ENCODE measurements at regions not wholly inside any gene's neighbourhood (a gene's known extent, or its start where the extent isn't known, plus 50 kb on each side); places are given as distances from the start of the nearest gene placed in this dataset.

DNA sequence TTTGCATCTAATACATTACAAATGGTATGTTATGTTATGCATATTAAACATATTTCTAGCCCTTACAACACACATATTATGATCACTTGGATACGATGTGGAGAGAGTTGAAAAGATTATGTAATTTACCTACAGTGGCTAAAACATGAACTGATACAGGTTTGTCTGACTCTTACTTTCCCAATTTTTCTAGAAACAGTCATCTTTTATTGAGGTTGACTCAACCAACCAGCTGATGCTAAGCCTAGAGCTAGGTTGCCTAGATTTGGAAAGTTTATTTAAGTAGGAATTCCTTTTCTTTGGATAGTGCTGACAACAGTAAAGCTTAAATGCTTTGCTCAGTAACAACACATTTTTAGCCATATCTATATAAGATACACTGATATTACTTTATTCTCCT, 1215.1 kb downstream of the ADGRL3 start:
- no peak for DNase-seq

DNA sequence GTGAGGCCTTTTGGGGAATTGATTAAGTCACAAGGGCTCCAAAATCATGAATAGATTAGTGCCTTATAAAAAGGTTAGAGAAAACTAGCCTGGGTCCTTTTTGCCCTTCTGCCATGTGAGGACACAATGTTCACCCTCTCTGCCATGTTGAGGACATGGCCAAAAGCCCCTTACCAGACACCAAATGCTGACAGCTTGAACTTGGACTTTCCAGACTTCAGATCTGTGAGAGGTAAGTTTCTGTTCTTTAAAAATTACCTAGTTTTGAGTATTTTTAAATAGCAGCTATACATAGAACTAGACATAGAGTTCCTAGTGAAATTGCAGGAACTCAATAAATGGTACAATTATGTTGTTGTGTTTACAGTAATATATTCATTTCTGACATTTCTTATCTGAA, 1214.4 kb downstream of the ADGRL3 start:
- no peak for DNase-seq

DNA sequence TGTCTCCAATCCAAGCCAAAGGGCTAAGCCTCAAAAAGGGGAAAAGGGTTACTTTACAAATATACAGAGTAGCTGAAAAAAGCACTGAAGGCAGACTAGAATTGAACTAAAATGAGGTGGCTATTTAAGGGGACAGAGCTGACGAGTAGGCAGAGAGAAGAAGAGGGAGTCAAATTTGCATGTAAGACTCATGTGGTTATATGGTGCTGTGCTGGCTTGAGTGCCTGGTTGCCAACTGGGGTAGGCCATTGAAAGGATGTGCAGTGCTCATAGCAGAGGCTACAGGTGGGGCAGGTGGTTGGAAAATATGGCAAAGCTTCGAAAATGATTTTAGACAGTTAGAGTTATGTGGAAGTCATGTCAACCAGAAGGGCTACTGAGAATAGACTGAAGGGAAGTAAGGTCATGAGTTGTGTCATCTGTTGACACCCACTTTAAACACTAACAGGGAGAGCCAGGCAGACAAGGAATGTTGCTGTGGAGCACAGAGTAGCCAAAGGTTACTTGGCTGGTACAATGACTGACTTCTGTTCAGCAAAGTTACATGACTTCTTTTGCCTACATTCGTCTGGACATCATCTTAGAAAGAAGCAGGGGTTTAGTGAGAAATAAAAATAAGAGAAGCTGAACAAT, 1210.4 kb downstream of the ADGRL3 start:
- no peak for DNase-seq

DNA sequence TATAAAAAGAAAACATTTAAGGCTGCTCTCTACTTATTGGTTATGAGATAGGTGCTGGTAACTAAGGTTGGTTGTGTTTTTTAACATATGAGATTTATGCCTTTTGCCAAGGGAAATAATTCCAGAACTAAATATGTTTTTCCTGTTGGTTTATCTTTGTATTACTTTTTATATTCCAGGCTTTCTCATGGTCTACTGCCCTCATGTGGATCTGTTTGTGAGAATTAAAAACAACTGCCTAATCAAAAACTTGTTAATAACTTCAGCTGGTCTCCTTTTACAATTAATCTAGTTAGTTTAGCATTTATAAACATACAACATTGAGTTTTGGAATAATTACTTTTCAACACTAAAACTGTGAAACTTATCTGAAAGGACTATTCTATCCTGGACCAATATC, 1208.3 kb downstream of the ADGRL3 start:
- no peak for DNase-seq

DNA sequence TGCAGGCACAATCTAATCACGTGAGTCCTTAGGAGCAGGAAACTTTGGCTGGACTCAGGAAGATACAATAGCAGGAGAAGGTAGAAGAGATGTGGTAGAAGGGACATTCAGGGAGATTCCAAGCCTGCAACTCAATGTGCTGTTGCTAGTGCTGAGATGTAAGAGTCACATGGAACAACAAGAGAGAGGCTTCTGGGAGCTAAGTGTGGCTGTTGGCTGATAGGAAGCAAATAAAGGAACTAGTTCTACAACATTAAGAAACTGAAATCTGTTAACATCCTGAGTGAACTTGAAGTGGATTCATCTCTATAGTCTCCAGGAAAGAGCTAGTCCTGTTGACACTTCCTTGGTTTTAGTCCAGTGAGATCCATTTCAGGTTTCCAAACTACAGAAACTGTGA, 1207.4 kb downstream of the ADGRL3 start:
- no peak for DNase-seq

DNA sequence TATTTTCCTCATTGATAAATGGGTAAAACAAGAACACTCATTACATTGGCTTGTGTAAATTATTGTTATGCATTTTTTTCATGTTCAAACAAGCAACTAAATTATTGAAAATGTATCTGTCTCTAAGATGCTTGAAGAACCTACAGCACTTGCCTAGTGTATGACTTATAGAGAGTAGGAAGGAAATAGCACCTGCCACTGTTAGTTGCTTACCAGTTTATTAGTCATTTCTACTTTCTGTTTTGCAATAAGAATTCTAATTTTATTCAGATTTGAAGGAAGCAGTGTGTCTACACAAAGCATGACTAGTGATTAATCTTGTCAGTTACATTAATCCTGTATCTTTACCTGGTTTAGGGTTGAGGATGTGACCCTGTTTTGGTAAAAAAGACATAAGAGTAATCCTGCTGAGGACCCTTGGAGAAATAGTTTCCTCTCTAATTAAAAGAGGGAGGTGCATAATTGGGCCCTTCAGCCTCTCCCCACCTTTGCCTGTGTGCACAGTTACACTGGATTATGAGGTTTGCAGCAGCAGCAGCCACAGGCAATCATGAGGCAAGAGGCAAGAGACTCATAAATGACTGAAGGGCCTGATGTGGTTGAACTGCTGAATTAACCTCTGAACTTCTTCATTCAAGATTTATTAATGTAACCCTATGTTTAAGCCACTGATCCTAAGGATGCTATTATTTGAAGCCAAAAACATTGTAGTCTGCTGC, 1202.1 kb downstream of the ADGRL3 start:
- no peak for DNase-seq

DNA sequence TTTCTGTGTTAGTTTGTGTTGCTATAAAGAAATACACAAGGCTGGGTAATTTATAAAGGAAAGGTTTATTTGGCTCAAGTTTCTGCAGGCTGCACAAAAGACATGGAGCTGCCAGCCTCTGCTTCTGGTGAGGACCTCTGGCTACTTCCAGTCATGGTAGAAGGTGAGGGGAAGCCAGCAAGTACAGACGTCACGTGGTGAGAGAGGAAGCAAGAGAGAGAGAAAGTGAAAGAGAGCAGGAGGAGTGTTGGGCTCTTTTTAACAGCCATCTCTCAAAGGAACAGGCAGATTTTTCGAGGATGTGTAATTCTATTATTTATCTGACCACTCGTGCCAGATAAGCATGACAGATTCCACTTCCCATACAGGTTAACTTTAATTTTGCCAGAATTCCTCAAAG, 1199.1 kb downstream of the ADGRL3 start:
- DNase-seq = no peak

DNA sequence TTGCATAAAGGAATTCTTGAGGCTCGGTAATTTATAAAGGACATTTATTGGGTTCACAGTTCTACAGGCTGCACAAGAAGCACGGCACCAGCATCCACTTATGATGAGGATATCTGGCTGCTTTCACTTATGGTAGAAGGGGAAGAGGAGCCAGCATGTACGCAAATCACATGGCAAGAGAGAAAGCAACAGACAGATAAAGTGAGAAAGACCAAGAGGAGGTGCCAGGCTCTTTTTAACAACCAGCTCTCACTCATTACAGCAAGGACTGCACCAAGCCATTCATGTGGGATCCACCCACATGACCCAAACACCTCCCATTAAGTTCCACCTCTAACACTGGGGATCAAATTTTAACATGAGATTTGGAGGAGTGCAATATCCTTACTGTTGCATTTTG, 1198.2 kb downstream of the ADGRL3 start:
- no peak for DNase-seq

DNA sequence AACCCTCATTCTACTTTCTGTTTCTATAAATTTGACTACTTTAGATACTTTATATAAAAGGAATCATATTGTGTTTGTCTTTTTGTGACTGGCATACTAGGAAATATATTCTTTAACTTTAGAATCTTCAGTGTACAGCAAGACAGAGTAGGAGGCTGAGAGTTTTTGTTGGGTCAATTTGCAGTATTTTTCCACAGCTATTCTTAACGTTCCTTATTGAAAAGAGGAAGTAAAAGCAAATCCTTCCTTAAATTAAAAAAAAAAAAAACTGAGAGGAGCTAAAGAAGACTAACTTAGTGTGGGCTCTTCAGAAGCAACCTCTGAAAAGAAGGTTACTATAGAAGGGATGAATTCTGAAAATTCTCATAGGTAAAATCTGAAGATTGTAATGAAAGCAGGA, 1194.6 kb downstream of the ADGRL3 start:
- no peak for DNase-seq

DNA sequence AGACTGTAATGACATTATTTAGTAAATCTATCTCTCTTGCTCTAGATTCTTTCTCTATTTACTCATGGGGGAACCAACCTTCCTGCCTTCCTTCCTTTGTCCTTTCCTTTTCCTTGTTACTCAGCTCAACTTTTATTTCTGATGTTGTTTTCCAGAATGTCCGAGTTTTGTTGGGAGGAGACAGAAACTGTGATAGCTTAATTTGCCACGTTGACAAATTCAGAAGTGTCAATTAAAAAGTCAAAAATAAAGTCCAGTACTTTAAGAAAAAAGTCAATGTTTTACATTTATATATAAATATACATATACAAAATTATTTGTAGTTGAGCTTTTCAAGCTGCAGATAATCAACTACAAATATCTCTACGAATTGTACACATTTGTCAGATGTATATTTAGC, 1187.7 kb downstream of the ADGRL3 start:
- DNase-seq = no peak

DNA sequence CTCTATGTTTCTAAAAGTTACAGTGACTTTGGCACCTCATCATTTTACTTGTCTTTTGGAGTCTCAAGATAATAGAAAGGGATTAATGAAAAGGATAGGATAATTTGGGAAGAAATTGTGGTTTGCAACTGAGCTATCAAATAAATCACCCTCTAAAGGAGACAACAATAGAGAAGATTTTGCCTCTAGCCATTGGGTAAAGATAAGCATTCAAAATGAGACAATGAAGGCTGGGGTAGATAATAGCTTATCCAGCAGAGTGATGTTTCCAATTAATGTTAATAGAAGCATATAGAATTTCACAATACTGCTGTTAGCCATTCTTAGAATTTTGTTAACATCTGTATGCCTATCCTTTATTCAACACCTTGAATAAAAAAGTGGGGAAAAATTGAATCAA, 1177.6 kb downstream of the ADGRL3 start:
- DNase-seq = no peak

DNA sequence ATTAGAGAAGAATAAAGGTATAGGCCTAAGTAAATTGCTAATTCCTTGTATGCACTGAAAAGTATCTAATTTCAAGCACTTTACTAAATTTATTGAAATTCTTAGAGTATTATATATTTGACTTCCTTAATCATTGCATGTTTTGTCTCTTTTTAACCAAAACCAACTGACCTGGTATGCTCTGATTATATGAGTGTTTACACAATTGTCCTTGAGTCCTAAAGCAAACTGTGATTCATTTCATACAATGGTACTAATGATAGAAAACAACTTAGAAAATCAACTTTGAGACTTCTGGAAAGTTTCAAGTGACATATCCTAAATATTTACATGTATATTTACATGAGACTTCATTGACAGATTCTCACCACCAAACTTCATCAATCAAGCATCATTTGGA, 1177.1 kb downstream of the ADGRL3 start:
- DNase-seq = no peak

DNA sequence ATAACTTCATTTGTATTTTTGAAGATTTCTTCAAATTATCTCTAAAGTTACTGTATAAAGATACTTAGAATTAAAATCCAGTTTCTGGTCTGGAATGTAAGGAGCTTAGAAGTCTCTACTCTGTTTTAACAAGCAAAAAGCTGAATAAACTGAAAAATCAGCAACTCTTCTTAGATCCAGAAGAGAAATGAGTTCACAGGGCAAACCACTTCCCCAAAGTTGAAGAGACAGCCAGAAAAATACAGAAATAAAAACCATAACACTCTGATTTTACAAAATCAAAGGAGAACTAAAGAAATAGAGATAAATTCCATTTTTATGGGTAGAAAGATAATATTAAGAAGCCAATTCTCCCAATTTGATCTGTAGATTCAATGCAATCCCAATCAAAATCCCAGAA, 1166.8 kb downstream of the ADGRL3 start:
- DNase-seq = no peak

DNA sequence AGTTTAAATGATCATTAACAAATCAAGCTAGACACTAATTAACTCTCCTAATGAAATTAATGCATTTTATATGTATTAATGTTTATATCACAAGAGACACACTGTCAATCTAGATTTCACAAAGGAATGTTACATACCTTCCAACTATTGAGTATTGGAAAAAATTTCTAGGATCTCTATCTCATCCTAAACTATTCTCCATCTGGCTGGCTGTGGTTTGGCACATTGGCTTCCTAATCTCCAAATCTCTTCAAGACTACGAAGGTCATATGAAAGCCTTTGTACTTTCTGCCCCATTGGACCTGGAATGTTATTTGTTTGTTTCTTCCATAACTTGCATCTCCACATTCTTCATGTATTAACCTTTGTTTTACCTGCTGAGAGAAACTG, 1160.0 kb downstream of the ADGRL3 start:
- no peak for DNase-seq

DNA sequence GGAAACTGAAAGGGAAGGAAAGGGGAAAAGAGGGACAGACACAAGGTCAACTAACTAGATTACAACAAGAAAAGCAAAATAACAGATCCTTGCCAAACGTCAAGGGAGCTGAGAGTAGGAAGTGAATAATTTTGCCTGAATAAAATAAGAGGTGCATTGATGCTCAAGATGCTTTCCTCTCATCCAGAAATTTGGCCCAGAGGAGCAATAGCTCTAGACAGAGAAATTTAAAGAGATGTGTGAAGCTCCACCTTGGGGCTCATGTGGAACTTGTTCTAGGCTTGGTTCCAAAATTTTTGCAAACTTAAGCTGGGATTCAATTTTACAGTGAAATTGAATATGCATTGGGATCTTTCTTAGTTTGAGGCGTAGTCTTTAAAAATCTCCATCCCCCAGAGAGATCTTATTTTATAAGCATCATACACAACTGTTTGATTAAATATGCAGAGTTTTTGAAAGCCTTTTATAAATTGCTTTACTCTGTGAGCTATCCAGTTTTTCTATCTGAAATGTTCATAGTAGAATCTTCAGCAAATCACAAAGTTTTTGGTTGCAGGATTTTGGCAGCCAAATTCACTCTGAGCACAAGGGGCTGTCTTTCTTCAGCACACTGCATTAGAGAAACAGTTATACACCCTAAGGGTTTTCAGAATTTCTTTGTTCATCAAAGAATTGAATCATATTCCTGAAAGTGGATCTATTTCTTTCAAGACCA, 1159.5 kb downstream of the ADGRL3 start:
- DNase-seq = no peak

DNA sequence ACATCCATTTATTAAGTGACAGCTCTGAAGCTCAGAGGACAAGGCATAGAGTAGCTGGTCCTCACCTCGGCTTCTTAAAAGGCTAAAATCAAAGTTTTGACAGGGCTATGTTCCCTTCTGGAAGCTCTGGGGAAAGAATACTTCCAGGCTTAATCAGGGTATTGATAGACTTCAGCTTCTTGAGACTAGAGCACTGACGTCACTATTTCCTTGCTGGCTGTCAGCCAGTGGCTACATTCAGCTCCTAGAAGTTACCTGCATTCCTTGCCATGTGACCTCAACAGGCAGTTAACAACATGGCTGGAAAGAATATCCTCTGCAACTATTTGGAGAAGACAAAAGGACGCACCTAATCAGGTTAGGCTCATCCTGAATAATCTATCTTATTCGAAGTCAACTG, 1144.8 kb downstream of the ADGRL3 start:
- no peak for DNase-seq

DNA sequence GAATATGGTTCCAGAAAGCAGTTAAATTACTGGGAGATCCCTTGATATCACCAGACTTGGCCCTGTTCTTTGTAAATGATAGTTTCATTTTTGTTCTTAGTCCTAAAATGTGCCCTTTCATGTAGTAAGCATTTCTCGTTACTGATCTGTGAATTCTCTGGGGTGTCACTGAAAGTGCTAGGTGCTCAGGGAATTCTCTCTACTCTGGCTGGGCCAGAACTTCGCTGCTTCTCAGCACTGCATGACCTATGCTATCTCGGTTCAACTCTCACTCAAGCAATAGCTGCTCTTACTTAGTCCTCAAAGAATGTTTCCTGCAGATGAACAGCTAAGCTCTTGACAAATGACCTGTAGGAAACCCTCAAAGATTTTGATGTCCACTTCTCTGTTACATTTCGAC, 1144.3 kb downstream of the ADGRL3 start:
- no peak for DNase-seq

DNA sequence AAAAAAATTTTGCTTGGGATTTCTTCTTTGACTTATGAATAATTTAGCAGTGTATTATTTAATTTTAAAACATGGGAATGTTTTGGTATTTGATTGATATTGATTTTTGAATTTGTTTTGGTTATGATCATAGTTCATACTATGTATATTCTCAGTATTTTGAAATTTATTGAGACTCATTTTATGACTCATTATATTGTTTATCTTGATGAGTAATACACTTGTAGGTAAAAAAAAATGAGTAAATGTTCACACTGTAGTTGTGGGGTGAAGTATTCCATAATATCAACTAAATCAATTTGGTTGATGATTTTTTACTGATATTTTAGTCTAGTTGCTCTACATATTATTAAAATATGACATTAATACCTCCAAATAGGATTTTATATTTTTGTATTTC, 1142.2 kb downstream of the ADGRL3 start:
- no peak for DNase-seq

DNA sequence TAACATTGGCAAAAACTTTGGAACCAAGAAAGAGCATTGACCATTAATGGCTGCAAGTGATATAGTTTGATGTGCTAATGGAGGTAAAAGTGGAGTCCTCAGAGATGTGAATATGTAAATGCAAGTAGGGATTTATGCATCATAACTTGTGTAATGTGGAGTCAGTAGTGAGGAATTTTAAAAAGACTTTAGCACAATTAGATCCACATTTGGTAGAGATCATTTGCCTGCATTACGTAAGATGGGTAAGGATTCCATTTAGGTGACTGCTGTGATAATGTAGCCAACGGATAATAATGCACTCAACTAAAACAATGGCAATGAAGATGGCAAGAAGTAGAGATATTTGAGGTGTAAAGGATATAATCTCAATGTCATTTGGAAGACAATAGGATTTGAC, 1128.4 kb downstream of the ADGRL3 start:
- DNase-seq = no peak

DNA sequence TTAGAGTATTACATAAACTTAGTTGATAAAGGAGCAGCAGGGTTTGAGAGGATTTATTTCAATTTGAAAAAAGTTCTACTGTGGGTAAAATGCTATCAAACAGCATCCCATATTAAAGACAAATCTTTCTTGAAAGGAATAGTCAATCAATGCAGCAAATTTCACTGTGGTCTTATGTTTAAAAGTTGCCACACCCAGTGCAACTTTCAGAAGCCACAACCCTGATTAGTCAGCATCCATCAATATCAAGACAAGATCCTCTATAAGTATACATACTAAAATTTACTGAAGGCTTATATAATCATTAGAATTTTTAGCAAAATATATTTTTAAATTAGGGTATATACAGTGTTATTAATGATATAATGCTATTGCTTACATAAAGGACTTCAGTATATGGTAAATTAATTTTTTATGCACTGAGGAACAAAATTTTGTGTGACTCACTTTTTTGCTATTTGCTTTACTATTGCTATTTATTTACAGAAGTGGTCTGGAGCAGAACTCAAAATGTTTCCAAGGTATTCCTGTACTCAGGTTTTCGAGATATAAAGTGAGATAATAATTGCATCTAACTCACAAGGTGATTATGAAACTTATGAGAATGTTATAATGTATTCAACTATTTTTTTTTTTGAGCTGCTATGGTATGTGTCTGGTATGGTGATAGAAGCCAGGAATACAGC, 1127.6 kb downstream of the ADGRL3 start:
- no peak for DNase-seq

DNA sequence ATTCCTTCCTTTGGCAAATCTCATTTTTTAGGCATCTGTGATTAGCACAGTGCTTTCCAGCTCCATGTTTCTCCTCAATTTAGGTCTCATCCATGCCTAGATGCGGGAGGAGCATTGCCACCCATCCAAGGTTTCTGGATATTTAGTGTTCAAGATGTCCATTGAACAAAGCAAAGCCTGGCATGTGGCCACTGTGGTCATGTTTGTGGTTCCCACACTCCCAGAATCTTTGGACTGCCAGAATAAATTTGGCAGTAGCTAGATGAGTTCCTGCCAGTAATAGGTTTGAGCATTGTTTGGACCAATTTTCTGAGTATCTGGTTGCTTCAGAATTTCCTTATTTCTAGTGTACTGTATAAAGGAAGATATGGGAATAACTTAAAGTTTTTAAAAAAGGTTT, 1124.1 kb downstream of the ADGRL3 start:
- DNase-seq = no peak

DNA sequence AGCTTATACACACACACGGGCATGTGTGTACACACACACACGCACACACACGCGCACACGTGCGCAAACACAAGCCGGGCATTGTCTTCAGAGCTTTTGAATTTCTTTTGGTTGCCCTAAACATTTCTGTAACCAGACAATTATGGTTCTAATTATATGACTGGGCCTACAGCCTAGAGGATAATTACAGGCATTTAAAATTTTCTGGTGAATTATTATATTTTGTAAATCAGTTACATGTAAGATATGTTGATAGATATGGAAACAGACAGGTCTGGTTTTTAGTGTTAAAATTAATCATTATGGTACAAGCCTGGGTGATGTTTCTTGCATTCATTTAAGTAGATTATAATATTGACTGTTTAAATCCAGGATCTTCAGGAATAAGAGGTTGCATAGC, 1120.5 kb downstream of the ADGRL3 start:
- no peak for DNase-seq

DNA sequence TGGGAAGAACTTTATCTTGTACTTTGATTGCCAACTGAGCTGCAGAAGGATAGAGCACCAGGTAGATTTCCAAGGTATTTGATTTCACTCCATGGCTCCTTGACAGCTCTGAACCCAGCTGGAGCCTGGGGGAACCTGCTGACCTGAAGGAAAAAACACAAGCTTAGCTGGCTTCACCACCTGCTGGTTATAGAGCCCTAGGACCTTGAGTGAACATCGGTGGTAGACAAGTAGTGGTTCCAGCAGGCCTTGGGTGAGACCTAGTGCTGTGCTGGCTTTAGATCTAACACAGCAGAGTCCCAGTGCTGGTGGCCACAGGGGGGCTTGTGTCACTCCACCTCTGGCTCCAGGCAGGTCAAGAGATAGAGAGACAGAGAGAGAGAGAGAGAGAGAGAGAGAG, 1102.6 kb downstream of the ADGRL3 start:
- DNase-seq = no peak

DNA sequence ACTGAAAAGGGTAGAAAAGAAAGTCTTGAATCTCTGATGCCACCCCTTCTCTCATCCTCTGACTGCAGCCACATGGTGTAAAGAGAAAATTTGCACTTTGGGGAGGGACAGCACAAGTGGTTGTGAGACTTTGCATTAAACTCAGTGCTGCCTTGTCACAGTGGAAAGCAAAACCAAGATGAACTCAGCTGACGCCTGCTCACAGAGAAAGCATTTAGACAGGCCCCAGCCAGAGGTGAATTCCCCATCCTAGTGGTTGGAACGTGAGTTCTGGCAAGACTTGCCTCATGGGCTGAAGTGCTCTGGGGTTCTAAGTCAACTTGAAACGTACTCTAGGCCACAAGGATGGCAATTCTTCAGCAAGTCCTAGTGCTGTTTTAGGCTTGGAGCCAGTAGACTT, 1101.4 kb downstream of the ADGRL3 start:
- no peak for DNase-seq

Data from stimulated activated CD4-positive, alpha-beta T cell treated with anti-CD3 and anti-CD28 coated beads, Interleukin-15, amount 100 ng/mL, for 24 hours (primary cell).